WERI-Rb-1 (cell line): ENCODE measurements at regions not wholly inside any gene's neighbourhood (a gene's known extent, or its start where the extent isn't known, plus 50 kb on each side); places are given as distances from the start of the nearest gene placed in this dataset.

Experiments
- DNase-seq: peaks from one replicate; pipeline ENCODE4 v3.0.0-alpha.2; 2020
- H3K27ac ChIP-seq: fragments of 250-450 bp; sonication (Bioruptor Pico); 2 replicates; pipeline ENCODE4 v1.5.1; 2020; ENCODE audit warnings: mild to moderate bottlenecking, moderate library complexity
- H3K27me3 ChIP-seq: fragments of 250-450 bp; sonication (Bioruptor Pico); 2 replicates; pipeline ENCODE4 v1.5.1; 2021; ENCODE audit warnings: mild to moderate bottlenecking, low read depth, moderate library complexity; ENCODE audit not compliant: insufficient read depth, severe bottlenecking
- H3K36me3 ChIP-seq: fragments of 250-450 bp; sonication (Bioruptor Pico); 2 replicates; pipeline ENCODE4 v1.5.1; 2020; ENCODE audit warnings: mild to moderate bottlenecking, moderate library complexity
- H3K4me3 ChIP-seq: 2 replicates; pipeline ENCODE4 v1.5.1; 2011; ENCODE audit warnings: low read depth, mild to moderate bottlenecking, control low read depth, low read length
- H3K9me3 ChIP-seq: fragments of 250-450 bp; sonication (Bioruptor Pico); 2 replicates; pipeline ENCODE4 v1.5.1; 2021; ENCODE audit warnings: mild to moderate bottlenecking, moderate library complexity; ENCODE audit not compliant: severe bottlenecking
- CTCF ChIP-seq: IDR thresholded peaks from 2 replicates; pipeline ENCODE4 v1.5.1; 2011; ENCODE audit warnings: low read depth, mild to moderate bottlenecking, control low read depth, inconsistent platforms, low read length

GRCh38 chr13:80658705-80659104 lies 317.8 kb upstream of the SPRY2 start:
- no peaks in the 10 kb centered on the region for H3K27me3 ChIP-seq
- no peak for DNase-seq
- no peak for TF ChIP-seq CTCF
- no peak overlapping the region for H3K4me3 ChIP-seq
- no peaks in the 10 kb centered on the region for H3K9me3 ChIP-seq
- H3K27ac ChIP-seq, result no peak overlapping the region
- H3K36me3 ChIP-seq, result no peaks in the 10 kb centered on the region

DNA sequence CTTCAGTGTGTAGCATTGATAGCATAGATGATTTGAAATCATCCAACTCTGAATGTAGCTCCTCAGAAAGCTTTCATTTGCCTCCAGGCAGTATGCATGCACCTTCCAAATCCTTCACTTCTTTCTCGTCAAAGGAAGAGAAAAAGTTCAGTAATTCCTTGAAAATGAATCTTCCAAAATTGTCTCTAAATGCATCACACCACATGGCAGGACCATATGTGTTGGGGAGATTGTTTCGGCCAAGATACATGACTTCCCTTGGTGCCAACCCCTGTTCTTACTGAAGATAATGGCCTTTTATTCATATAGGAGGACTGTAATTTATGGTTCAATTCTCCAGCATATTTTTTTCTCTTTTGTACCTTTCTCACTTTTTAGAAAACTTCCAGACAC lies 315.6 kb upstream of the SPRY2 start:
- H3K36me3 ChIP-seq, result no peaks in the 10 kb centered on the region
- no peak for TF ChIP-seq CTCF

DNA sequence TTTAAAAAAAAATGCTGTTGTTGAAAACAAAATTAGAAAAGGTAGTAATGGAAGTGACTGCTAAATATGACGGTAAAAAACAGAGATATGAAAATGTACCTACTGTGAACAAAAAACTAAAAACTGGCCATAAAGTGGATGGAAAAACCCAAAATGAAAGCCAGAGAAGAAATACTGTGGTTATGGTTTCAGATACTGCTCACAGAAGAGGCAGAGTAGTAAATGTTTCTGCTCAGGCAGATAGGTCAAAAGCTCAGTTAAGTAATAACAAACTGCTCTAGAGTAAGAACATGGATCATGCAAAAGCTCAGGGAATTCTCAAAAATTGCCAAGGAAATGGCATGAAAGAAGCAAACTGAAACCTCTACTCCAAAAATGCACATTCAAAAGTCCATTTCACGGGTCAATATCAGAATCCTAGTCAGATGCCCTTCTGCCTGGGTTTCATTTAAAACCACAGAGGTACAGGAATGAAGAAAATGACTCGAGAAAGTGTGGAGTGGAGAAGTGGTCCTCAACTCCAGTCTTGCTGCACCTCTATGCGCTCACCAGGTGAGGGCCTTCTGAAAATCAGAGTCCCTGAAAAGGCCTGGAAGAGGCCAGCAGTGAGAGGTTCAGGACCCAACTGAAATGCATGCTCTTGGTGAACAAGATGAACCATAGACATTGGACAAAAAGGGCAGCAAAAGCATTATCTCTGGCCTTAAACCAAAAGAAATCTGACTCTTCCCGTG lies 315.0 kb upstream of the SPRY2 start:
- TF ChIP-seq CTCF, result no peak
- H3K27ac ChIP-seq, result no peak overlapping the region
- no peaks in the 10 kb centered on the region for H3K27me3 ChIP-seq
- no peak for DNase-seq
- no peaks in the 10 kb centered on the region for H3K36me3 ChIP-seq
- no peaks in the 10 kb centered on the region for H3K9me3 ChIP-seq
- no peak overlapping the region for H3K4me3 ChIP-seq

More for the DNA sequence above, 315.6 kb upstream of the SPRY2 start:
- H3K27ac ChIP-seq, result no peak overlapping the region
- DNase-seq, result no peak
- H3K9me3 ChIP-seq, result no peaks in the 10 kb centered on the region
- no peak overlapping the region for H3K4me3 ChIP-seq
- no peaks in the 10 kb centered on the region for H3K27me3 ChIP-seq

DNA sequence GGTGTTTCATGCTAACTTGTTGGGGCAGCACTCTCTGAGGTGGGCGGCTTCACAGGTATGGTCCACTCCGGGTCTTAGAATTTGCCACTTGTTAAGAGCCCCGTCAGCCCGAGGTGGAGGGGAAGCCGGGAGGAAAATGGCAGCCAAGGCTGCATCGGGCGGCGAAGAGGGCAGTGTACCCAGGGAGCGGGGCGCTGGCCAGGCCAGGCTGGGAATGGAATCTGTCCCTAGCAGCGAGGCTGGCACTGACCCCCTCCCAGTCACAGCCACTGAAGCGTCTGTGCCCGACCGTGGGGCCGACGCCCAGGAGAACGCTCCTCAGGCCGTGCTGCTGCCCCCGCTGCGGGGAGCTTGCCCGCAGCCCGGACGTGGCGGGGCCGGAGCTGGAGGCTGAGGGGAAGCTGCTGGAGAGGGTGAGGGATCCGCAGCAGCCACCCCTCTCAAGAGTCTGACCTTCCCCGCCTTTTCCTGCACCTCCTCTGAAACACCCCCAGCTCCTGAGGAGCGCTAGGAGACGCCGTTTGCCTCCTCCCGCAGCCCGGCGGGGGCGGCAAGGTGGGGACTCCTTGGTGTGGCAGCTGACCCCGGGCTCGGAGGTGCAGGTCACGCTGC lies 313.8 kb upstream of the SPRY2 start:
- DNase-seq, result no peak
- H3K9me3 ChIP-seq, result no peaks in the 10 kb centered on the region
- no peak overlapping the region for H3K4me3 ChIP-seq
- H3K36me3 ChIP-seq, result no peaks in the 10 kb centered on the region
- H3K27me3 ChIP-seq, result no peaks in the 10 kb centered on the region
- no peak for TF ChIP-seq CTCF
- no peak overlapping the region for H3K27ac ChIP-seq

DNA sequence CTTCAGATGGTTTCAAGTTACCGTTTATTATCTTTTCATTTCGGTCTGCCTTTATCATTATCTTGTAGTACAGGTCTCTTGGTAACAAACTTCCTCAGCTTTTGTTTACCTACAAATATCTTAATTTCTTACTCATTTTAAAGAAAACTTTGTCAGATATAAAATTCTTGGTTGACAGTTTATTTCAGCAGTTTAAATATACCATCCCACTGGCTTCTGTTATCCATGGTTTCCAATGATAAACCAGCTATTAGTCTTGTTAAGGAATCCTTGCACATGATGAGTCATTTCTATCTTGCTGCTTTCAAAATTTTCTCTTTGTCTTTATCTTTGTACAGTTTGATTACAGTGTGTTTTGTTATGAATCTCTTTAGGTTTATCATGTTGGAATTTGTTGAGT lies 308.3 kb upstream of the SPRY2 start:
- TF ChIP-seq CTCF, result no peak
- no peak overlapping the region for H3K4me3 ChIP-seq
- DNase-seq, result no peak
- H3K36me3 ChIP-seq, result no peaks in the 10 kb centered on the region
- no peaks in the 10 kb centered on the region for H3K9me3 ChIP-seq
- H3K27me3 ChIP-seq, result no peaks in the 10 kb centered on the region
- H3K27ac ChIP-seq, result no peak overlapping the region
